SU-DHL-6 (cell line): ENCODE measurements at regions not wholly inside any gene's neighbourhood (a gene's known extent, or its start where the extent isn't known, plus 50 kb on each side); places are given as distances from the start of the nearest gene placed in this dataset.

Experiments
- CTCF ChIP-seq: fragments of 200-600 bp; sonication (generic); IDR thresholded peaks from one replicate; pipeline ENCODE4 v1.5.1; 2017; ENCODE audit warnings: antibody characterized with exemption, mild to moderate bottlenecking, low read length, moderate library complexity; ENCODE audit not compliant: insufficient read depth, poor library complexity, severe bottlenecking
- EZH2phosphoT487 ChIP-seq: fragments of 200-600 bp; sonication (generic), shearing (Covaris generic); conservative IDR thresholded peaks from 2 replicates; pipeline ENCODE4 v1.6.1; 2018; ENCODE audit warnings: mild to moderate bottlenecking, antibody characterized with exemption, low read length, moderate library complexity, mixed read lengths

- TF ChIP-seq CTCF (no peak), EZH2phosphoT487 (no peak)
Measured at GRCh38 chr2:145343287-145343686, 823.4 kb upstream of the ZEB2 start.
